AG04450 (cell line): ENCODE measurements at regions not wholly inside any gene's neighbourhood (a gene's known extent, or its start where the extent isn't known, plus 50 kb on each side); places are given as distances from the start of the nearest gene placed in this dataset.

Experiments
- CTCF ChIA-PET: fragments of 300-600, 350-600 bp; formaldehyde crosslinking; extraction: SDS; loops from one replicate; lab custom pipeline; 2022; ENCODE audit warnings: antibody characterized with exemption, inconsistent platforms; lab: Charles Lee
- POLR2A ChIA-PET: fragments of 350-600 bp; formaldehyde crosslinking; extraction: SDS; loops from one replicate; lab custom pipeline; 2021; ENCODE audit warnings: antibody characterized with exemption, inconsistent platforms; lab: Yijun Ruan, JAX
- DNase-seq: peaks from one replicate; pipeline ENCODE4 v3.0.0-alpha.2; 2011; ENCODE audit warnings: low read depth, low spot score
- H3K27ac ChIP-seq: one replicate; pipeline ENCODE4 v1.5.1; 2012; ENCODE audit warnings: low read depth, low read length, control low read depth
- H3K27me3 ChIP-seq: one replicate; pipeline ENCODE4 v1.6.0; 2012; ENCODE audit warnings: low read length; ENCODE audit not compliant: control insufficient read depth, insufficient read depth
- H3K4me3 ChIP-seq: 2 replicates; pipeline ENCODE4 v1.5.1; 2011; ENCODE audit warnings: mild to moderate bottlenecking, low read depth, low read length, control low read depth
- H3K9me3 ChIP-seq: 2 replicates; pipeline ENCODE4 v1.5.1; 2012; ENCODE audit warnings: low read length; ENCODE audit not compliant: control insufficient read depth, insufficient read depth
- CTCF ChIP-seq: IDR thresholded peaks from 2 replicates; pipeline ENCODE4 v1.5.1; 2011; ENCODE audit warnings: low read depth, low read length, control low read depth, inconsistent platforms

GRCh38 chr2:217028128-217028527, 168.3 kb upstream of the TNP1 start:
- ChIA-PET CTCF (no interaction called here), POLR2A (no interaction called here)
- H3K27ac ChIP-seq, result no peak overlapping the region
- no peak for TF ChIP-seq CTCF
- H3K27me3 ChIP-seq, result peaks cover 12% of the 10 kb centered on the region
- no peaks in the 10 kb centered on the region for H3K9me3 ChIP-seq
- no peak for DNase-seq
- no peak overlapping the region for H3K4me3 ChIP-seq

- DNase-seq, result no peak
- POLR2A ChIA-PET, result no interaction called here
- Histone ChIP-seq H3K27ac (no peak overlapping the region), H3K9me3 (no peaks in the 10 kb centered on the region), H3K27me3 (peaks cover 12% of the 10 kb centered on the region), H3K4me3 (no peak overlapping the region)
- CTCF ChIA-PET, result no interaction called here
- TF ChIP-seq CTCF, result no peak
Observed at GRCh38 chr2:217027414-217027813, 167.6 kb upstream of the TNP1 start.

- no peak for TF ChIP-seq CTCF
- ChIA-PET POLR2A (no interaction called here), CTCF (no interaction called here)
- Histone ChIP-seq H3K27me3 (peaks cover 7% of the 10 kb centered on the region), H3K27ac (no peak overlapping the region), H3K9me3 (no peaks in the 10 kb centered on the region), H3K4me3 (no peak overlapping the region)
- no peak for DNase-seq
Observed at GRCh38 chr2:217026569-217026968, 166.7 kb upstream of the TNP1 start.

GRCh38 chr2:217026161-217026560, 166.3 kb upstream of the TNP1 start:
- ChIA-PET CTCF (no interaction called here), POLR2A (no interaction called here)
- no peak for TF ChIP-seq CTCF
- peaks cover 7% of the 10 kb centered on the region for H3K27me3 ChIP-seq
- no peaks in the 10 kb centered on the region for H3K9me3 ChIP-seq
- H3K27ac ChIP-seq, result no peak overlapping the region
- no peak overlapping the region for H3K4me3 ChIP-seq
- no peak for DNase-seq

- CTCF ChIA-PET, result no interaction called here
- TF ChIP-seq CTCF, result no peak
- H3K27me3 ChIP-seq, result no peaks in the 10 kb centered on the region
Observed at GRCh38 chr2:217023611-217024010, 163.7 kb upstream of the TNP1 start.

More at GRCh38 chr2:217023611-217024010, 163.7 kb upstream of the TNP1 start:
- no peak overlapping the region for H3K27ac ChIP-seq
- H3K4me3 ChIP-seq, result no peak overlapping the region
- POLR2A ChIA-PET, result no interaction called here
- no peaks in the 10 kb centered on the region for H3K9me3 ChIP-seq
- DNase-seq, result no peak
